MM.1S (cell line): ENCODE measurements at regions not wholly inside any gene's neighbourhood (a gene's known extent, or its start where the extent isn't known, plus 50 kb on each side); places are given as distances from the start of the nearest gene placed in this dataset.
"Not testable (repeated sequence)": the region's sequence is repeated elsewhere in the genome, so short reads cannot be mapped to it uniquely, and the experiment has no call there.

Experiments used
- DNase-seq: peaks from one replicate; pipeline ENCODE4 v3.0.0-alpha.2; 2015
- H2AFZ ChIP-seq: fragments of 300-600 bp; sonication (generic); 2 replicates; pipeline ENCODE4 v1.6.0; 2016; ENCODE audit warnings: antibody characterized with exemption, low read length
- H3F3A ChIP-seq: fragments of 300-600 bp; sonication (generic); 2 replicates; pipeline ENCODE4 v1.6.1; 2016; ENCODE audit warnings: mild to moderate bottlenecking, antibody characterized with exemption, low read length, moderate library complexity, mixed read lengths; ENCODE audit not compliant: insufficient read depth
- H3K27ac ChIP-seq: fragments of 300-600 bp; sonication (generic); 2 replicates; pipeline ENCODE4 v1.5.1; 2016; ENCODE audit warnings: mild to moderate bottlenecking, low read length
- H3K27me3 ChIP-seq: fragments of 300-600 bp; sonication (generic); replicated peaks from 2 replicates; pipeline ENCODE4 v1.6.0; 2016; ENCODE audit warnings: low read length; ENCODE audit not compliant: insufficient read depth
- H3K36me3 ChIP-seq: fragments of 300-600 bp; sonication (generic); replicated peaks from 2 replicates; pipeline ENCODE4 v1.6.1; 2016; ENCODE audit warnings: mild to moderate bottlenecking, low read length, mixed read lengths; ENCODE audit not compliant: insufficient read depth
- H3K4me1 ChIP-seq: fragments of 300-600 bp; sonication (generic); 2 replicates; pipeline ENCODE4 v1.6.1; 2016; ENCODE audit warnings: low read length, mixed read lengths
- H3K4me2 ChIP-seq: fragments of 300-600 bp; sonication (generic); 2 replicates; pipeline ENCODE4 v1.6.0; 2016; ENCODE audit warnings: low read depth, low read length
- H3K4me3 ChIP-seq: fragments of 300-600 bp; sonication (generic); 2 replicates; pipeline ENCODE4 v1.5.1; 2016; ENCODE audit warnings: low read length, mixed read lengths
- H3K79me2 ChIP-seq: fragments of 300-600 bp; sonication (generic); 2 replicates; pipeline ENCODE4 v1.6.1; 2016; ENCODE audit warnings: mixed run types, low read length, mixed read lengths
- H3K9ac ChIP-seq: fragments of 300-600 bp; sonication (generic); 2 replicates; pipeline ENCODE4 v1.6.1; 2016; ENCODE audit warnings: low read length, mixed read lengths
- H3K9me2 ChIP-seq: fragments of 300-600 bp; sonication (generic); replicated peaks from 2 replicates; pipeline ENCODE4 v1.6.1; 2016; ENCODE audit warnings: mild to moderate bottlenecking, low read length, mixed read lengths; ENCODE audit not compliant: insufficient read depth
- H3K9me3 ChIP-seq: fragments of 300-600 bp; sonication (generic); replicated peaks from 2 replicates; pipeline ENCODE4 v1.6.1; 2016; ENCODE audit warnings: mild to moderate bottlenecking, low read length, mixed read lengths; ENCODE audit not compliant: insufficient read depth
- H4K20me1 ChIP-seq: fragments of 300-600 bp; sonication (generic); 2 replicates; pipeline ENCODE4 v1.6.1; 2016; ENCODE audit warnings: mild to moderate bottlenecking, low read length, moderate library complexity, mixed read lengths; ENCODE audit not compliant: insufficient read depth
- CTCF ChIP-seq: fragments of 300-600 bp; sonication (generic); IDR thresholded peaks from 2 replicates; pipeline ENCODE4 v1.5.1; 2016; ENCODE audit warnings: antibody characterized with exemption, low read length, mixed read lengths
- EZH2 ChIP-seq: fragments of 300-600 bp; sonication (generic); optimal IDR thresholded peaks from 2 replicates; pipeline ENCODE3; 2017; ENCODE audit warnings: low read depth, mild to moderate bottlenecking, antibody characterized with exemption, low read length, mixed read lengths
- EZH2phosphoT487 ChIP-seq: fragments of 300-600 bp; sonication (generic); IDR thresholded peaks from 2 replicates; pipeline ENCODE4 v1.6.1; 2018; ENCODE audit warnings: antibody characterized with exemption, low read length

- no peaks in the 10 kb centered on the region for H3K79me2 ChIP-seq
- no peak overlapping the region for H3K4me2 ChIP-seq
Observed at GRCh38 chr6:105526225-105526872, 123.5 kb upstream of the PREP start.

GRCh38 chr6:105522626-105523322, 119.9 kb upstream of the PREP start:
- Histone ChIP-seq H3K9me2 (no peaks in the 10 kb centered on the region), H3K27me3 (no peaks in the 10 kb centered on the region), H3K4me3 (no peak overlapping the region), H3K4me2 (no peak overlapping the region), H3K79me2 (no peaks in the 10 kb centered on the region), H3F3A (no peaks in the 10 kb centered on the region), H4K20me1 (no peaks in the 10 kb centered on the region), H3K36me3 (no peaks in the 10 kb centered on the region), H3K27ac (no peak overlapping the region), H3K9ac (no peak overlapping the region), H3K4me1 (no peaks in the 10 kb centered on the region), H3K9me3 (no peaks in the 10 kb centered on the region), H2AFZ (no peak overlapping the region)
- TF ChIP-seq CTCF (no peak), EZH2 (no peak), EZH2phosphoT487 (no peak)
- DNase-seq: peak; percentile 8

More at GRCh38 chr6:105526225-105526872, 123.5 kb upstream of the PREP start:
- H3K36me3 ChIP-seq: no peaks in the 10 kb centered on the region
- no peaks in the 10 kb centered on the region for H3K9me3 ChIP-seq
- H3K4me3 ChIP-seq: no peak overlapping the region
- H3K9ac ChIP-seq: no peak overlapping the region
- no peaks in the 10 kb centered on the region for H3K27me3 ChIP-seq
- DNase-seq: no peak
- no peak overlapping the region for H3K27ac ChIP-seq
- TF ChIP-seq EZH2phosphoT487 (no peak), EZH2 (no peak), CTCF (no peak)
- H3K4me1 ChIP-seq: no peaks in the 10 kb centered on the region
- H4K20me1 ChIP-seq: no peaks in the 10 kb centered on the region
- H3F3A ChIP-seq: no peaks in the 10 kb centered on the region
- no peaks in the 10 kb centered on the region for H3K9me2 ChIP-seq
- H2AFZ ChIP-seq: no peak overlapping the region

GRCh38 chr6:105519954-105520353, 117.1 kb upstream of the PREP start:
- TF ChIP-seq EZH2phosphoT487: no peak
- no peak for TF ChIP-seq CTCF
- H3K4me3 ChIP-seq: no peak overlapping the region
- no peak overlapping the region for H3K27ac ChIP-seq
- no peaks in the 10 kb centered on the region for H3K9me2 ChIP-seq
- no peak overlapping the region for H3K4me2 ChIP-seq
- no peaks in the 10 kb centered on the region for H3K36me3 ChIP-seq
- no peak overlapping the region for H2AFZ ChIP-seq
- H3K9me3 ChIP-seq: no peaks in the 10 kb centered on the region
- H3K27me3 ChIP-seq: no peaks in the 10 kb centered on the region
- H4K20me1 ChIP-seq: no peaks in the 10 kb centered on the region
- H3K9ac ChIP-seq: no peak overlapping the region
- H3K79me2 ChIP-seq: no peaks in the 10 kb centered on the region
- no peak for DNase-seq
- H3F3A ChIP-seq: no peaks in the 10 kb centered on the region
- no peaks in the 10 kb centered on the region for H3K4me1 ChIP-seq

GRCh38 chr6:105518993-105519392, 116.1 kb upstream of the PREP start:
- H4K20me1 ChIP-seq, H3K27ac ChIP-seq, H3K36me3 ChIP-seq, H3K9me2 ChIP-seq, H3F3A ChIP-seq, DNase-seq, H3K9ac ChIP-seq, H3K4me3 ChIP-seq, H3K79me2 ChIP-seq, H3K4me2 ChIP-seq, H3K9me3 ChIP-seq, H3K27me3 ChIP-seq, H3K4me1 ChIP-seq, H2AFZ ChIP-seq: not testable (repeated sequence)
